CD14-positive monocyte (primary cell): ENCODE measurements at regions not wholly inside any gene's neighbourhood (a gene's known extent, or its start where the extent isn't known, plus 50 kb on each side); places are given as distances from the start of the nearest gene placed in this dataset.

Source experiments
- DNase-seq, 3 donors: peaks; one replicate each; pipeline ENCODE4 v3.0.0-alpha.2; 2011 to 2022
- H2AFZ ChIP-seq: 2 replicates; pipeline ENCODE4 v1.6.0; 2012; ENCODE audit warnings: mild to moderate bottlenecking, low read depth, low read length, inconsistent platforms; ENCODE audit not compliant: insufficient read depth, poor library complexity, severe bottlenecking
- H3K27ac ChIP-seq, 2 donors: 1 replicate in 1 of 2; 2 replicates in 1 of 2; pipeline ENCODE4 v1.5.1; 2012 to 2013; ENCODE audit warnings: low read length in 2 of 2, control low read depth in 1 of 2, inconsistent platforms in 1 of 2, low read depth in 1 of 2, mild to moderate bottlenecking in 1 of 2
- H3K27me3 ChIP-seq, 2 donors: one replicate each; pipeline versions ENCODE4 v1.6.0 to v1.6.1; 2011 to 2013; ENCODE audit warnings: low read length in 2 of 2; ENCODE audit not compliant: control insufficient read depth in 2 of 2, insufficient read depth in 2 of 2
- H3K36me3 ChIP-seq, 2 donors: replicated peaks in 1 of 2; 1 replicate in 1 of 2; 2 replicates in 1 of 2; pipeline versions ENCODE4 v1.5.1 to v1.6.1; 2012 to 2013; ENCODE audit warnings: low read length in 2 of 2, control low read depth in 1 of 2, inconsistent platforms in 1 of 2, mild to moderate bottlenecking in 1 of 2; ENCODE audit not compliant: insufficient read depth in 2 of 2, control insufficient read depth in 1 of 2
- H3K4me1 ChIP-seq, 2 donors: 1 replicate in 1 of 2; 2 replicates in 1 of 2; pipeline versions ENCODE4 v1.5.1 to v1.6.1; 2012 to 2013; ENCODE audit warnings: low read length in 2 of 2, control low read depth in 1 of 2, inconsistent platforms in 1 of 2, mild to moderate bottlenecking in 1 of 2, moderate library complexity in 1 of 2; ENCODE audit not compliant: insufficient read depth in 2 of 2, control insufficient read depth in 1 of 2
- H3K4me2 ChIP-seq: replicated peaks from 2 replicates; pipeline ENCODE3; 2012; ENCODE audit warnings: low read length, moderate library complexity, mild to moderate bottlenecking; ENCODE audit not compliant: poor library complexity, severe bottlenecking; ENCODE audit errors: extremely low read depth
- H3K4me3 ChIP-seq, 3 experiments: fragments of 200-600 bp in 1 of 3; sonication (generic) in 1 of 3; replicated peaks in 1 of 3; 1 replicate in 2 of 3; 2 replicates in 1 of 3; pipeline ENCODE4 v1.5.1; 2011 to 2013; ENCODE audit warnings: low read length in 3 of 3, mild to moderate bottlenecking in 3 of 3, control low read depth in 2 of 3, low read depth in 2 of 3, inconsistent platforms in 1 of 3, moderate library complexity in 1 of 3
- H3K79me2 ChIP-seq: 2 replicates; pipeline ENCODE4 v1.6.0; 2012; ENCODE audit warnings: mild to moderate bottlenecking, control low read depth, inconsistent platforms, low read length, moderate library complexity; ENCODE audit not compliant: insufficient read depth
- H3K9ac ChIP-seq: 2 replicates; pipeline ENCODE4 v1.6.0; 2017; ENCODE audit warnings: low read length, mild to moderate bottlenecking; ENCODE audit not compliant: insufficient read depth, poor library complexity, severe bottlenecking
- H3K9me3 ChIP-seq, 2 donors: replicated peaks in 1 of 2; 1 replicate in 1 of 2; 2 replicates in 1 of 2; pipeline versions ENCODE4 v1.5.1 to v1.6.1; 2012 to 2013; ENCODE audit warnings: low read length in 2 of 2, control low read depth in 1 of 2; ENCODE audit not compliant: control insufficient read depth in 1 of 2, insufficient read depth in 1 of 2
- H4K20me1 ChIP-seq: 2 replicates; pipeline ENCODE4 v1.6.0; 2012; ENCODE audit warnings: mild to moderate bottlenecking, low read length, control low read depth, moderate library complexity; ENCODE audit not compliant: insufficient read depth
- H3K27ac Mint-ChIP-seq, 7 donors: one replicate each; pipeline ENCODE4 v1.8.0; 2020; ENCODE audit warnings: mild to moderate bottlenecking in 7 of 7, mixed read lengths in 7 of 7, moderate library complexity in 6 of 7, inconsistent platforms in 2 of 7
- H3K27me3 Mint-ChIP-seq, 3 donors: one replicate each; pipeline ENCODE4 v1.8.0; 2021 to 2022; ENCODE audit warnings: low read depth in 3 of 3, mild to moderate bottlenecking in 3 of 3, mixed read lengths in 3 of 3, moderate library complexity in 3 of 3, inconsistent platforms in 1 of 3
- H3K36me3 Mint-ChIP-seq, 2 donors: one replicate each; pipeline ENCODE4 v1.8.0; 2020; ENCODE audit warnings: mixed read lengths in 2 of 2, inconsistent platforms in 1 of 2, mild to moderate bottlenecking in 1 of 2
- H3K4me1 Mint-ChIP-seq: one replicate; pipeline ENCODE4 v1.8.0; 2020; ENCODE audit warnings: mild to moderate bottlenecking, mixed read lengths
- H3K4me3 Mint-ChIP-seq, 2 donors: one replicate each; pipeline ENCODE4 v1.8.0; 2020; ENCODE audit warnings: mild to moderate bottlenecking in 2 of 2, mixed read lengths in 2 of 2, moderate library complexity in 1 of 2
- H3K9me3 Mint-ChIP-seq, 7 donors: one replicate each; pipeline ENCODE4 v1.8.0; 2020 to 2022; ENCODE audit warnings: mixed read lengths in 7 of 7, mild to moderate bottlenecking in 6 of 7, moderate library complexity in 6 of 7, inconsistent platforms in 2 of 7
- WGBS: methylation state at CpG from one replicate; pipeline ENCODE4 v1.1.5; 2013; ENCODE audit warnings: missing lambda C conversion rate; ENCODE audit not compliant: insufficient coverage; 5-methylcytosine and 5-hydroxymethylcytosine counted together
- intact Hi-C, 2 donors: fragments of 100-400 bp; cut with micrococcal nuclease; formaldehyde crosslinking; loops; one replicate each; pipeline versions ENCODE4 v1.15.0 to v1.15.1; 2023
- TF ChIP-seq, protein P1 (sequence below): fragments of 200-600 bp; IDR thresholded peaks from one replicate; pipeline ENCODE4 v1.8.0; 2022; ENCODE audit warnings: antibody characterized with exemption, mild to moderate bottlenecking

- Mint-ChIP-seq H3K27ac (no peak overlapping the region), H3K36me3 (no peaks in the 10 kb centered on the region), H3K9me3 (peaks cover 0 to 3% (median 0%) of the 10 kb centered on the region in 7 donors), H3K4me1 (no peaks in the 10 kb centered on the region), H3K4me3 (no peak overlapping the region), H3K27me3 (peaks cover 0 to 2% (median under 1%) of the 10 kb centered on the region in 3 donors)
- Histone ChIP-seq H3K9ac (no peak overlapping the region), H3K27me3 (peaks cover 2% of the 10 kb centered on the region in 2 donors), H2AFZ (no peak overlapping the region), H3K27ac (no peak overlapping the region), H3K4me2 (no peak overlapping the region), H3K4me3 (no peak overlapping the region), H3K4me1 (no peaks in the 10 kb centered on the region), H4K20me1 (no peaks in the 10 kb centered on the region), H3K36me3 (no peaks in the 10 kb centered on the region), H3K9me3 (no peaks in the 10 kb centered on the region), H3K79me2 (no peaks in the 10 kb centered on the region)
- DNase-seq, result no peak
- TF ChIP-seq, protein P1, sequence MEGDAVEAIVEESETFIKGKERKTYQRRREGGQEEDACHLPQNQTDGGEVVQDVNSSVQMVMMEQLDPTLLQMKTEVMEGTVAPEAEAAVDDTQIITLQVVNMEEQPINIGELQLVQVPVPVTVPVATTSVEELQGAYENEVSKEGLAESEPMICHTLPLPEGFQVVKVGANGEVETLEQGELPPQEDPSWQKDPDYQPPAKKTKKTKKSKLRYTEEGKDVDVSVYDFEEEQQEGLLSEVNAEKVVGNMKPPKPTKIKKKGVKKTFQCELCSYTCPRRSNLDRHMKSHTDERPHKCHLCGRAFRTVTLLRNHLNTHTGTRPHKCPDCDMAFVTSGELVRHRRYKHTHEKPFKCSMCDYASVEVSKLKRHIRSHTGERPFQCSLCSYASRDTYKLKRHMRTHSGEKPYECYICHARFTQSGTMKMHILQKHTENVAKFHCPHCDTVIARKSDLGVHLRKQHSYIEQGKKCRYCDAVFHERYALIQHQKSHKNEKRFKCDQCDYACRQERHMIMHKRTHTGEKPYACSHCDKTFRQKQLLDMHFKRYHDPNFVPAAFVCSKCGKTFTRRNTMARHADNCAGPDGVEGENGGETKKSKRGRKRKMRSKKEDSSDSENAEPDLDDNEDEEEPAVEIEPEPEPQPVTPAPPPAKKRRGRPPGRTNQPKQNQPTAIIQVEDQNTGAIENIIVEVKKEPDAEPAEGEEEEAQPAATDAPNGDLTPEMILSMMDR, result no peak
- 72% methylated on average over 2 of the region's 2 CpGs for WGBS
- intact Hi-C loops, result no loop called here
Measured at GRCh38 chr2:118351796-118352195, 263.5 kb downstream of the INSIG2 start.

GRCh38 chr2:118350621-118351020, 262.4 kb downstream of the INSIG2 start:
- Histone ChIP-seq H3K36me3 (no peaks in the 10 kb centered on the region), H3K4me3 (no peak overlapping the region), H3K27ac (no peak overlapping the region), H3K79me2 (no peaks in the 10 kb centered on the region), H3K9me3 (no peaks in the 10 kb centered on the region), H2AFZ (no peak overlapping the region), H3K4me2 (no peak overlapping the region), H3K4me1 (no peaks in the 10 kb centered on the region), H3K27me3 (peaks cover 2% of the 10 kb centered on the region in 2 donors), H4K20me1 (no peaks in the 10 kb centered on the region), H3K9ac (no peak overlapping the region)
- intact Hi-C loops, result no loop called here
- H3K27me3 Mint-ChIP-seq, result peaks cover 0 to 2% (median 1%) of the 10 kb centered on the region in 3 donors
- no peaks in the 10 kb centered on the region for H3K36me3 Mint-ChIP-seq
- H3K4me1 Mint-ChIP-seq, result no peaks in the 10 kb centered on the region
- no peak overlapping the region for H3K4me3 Mint-ChIP-seq
- no peak for DNase-seq
- WGBS, result no CpG with 5 or more reads among the region's 1 CpG
- TF ChIP-seq, protein P1, result no peak
- peaks cover 0 to 2% (median 0%) of the 10 kb centered on the region in 7 donors for H3K9me3 Mint-ChIP-seq
- H3K27ac Mint-ChIP-seq, result no peak overlapping the region
